Vagina (tissue), 2 donors: ENCODE measurements at regions not wholly inside any gene's neighbourhood (a gene's known extent, or its start where the extent isn't known, plus 50 kb on each side); places are given as distances from the start of the nearest gene placed in this dataset.

ENCODE experiments used
- DNase-seq, 2 donors: peaks; one replicate each; pipeline ENCODE4 v3.0.0-alpha.2; 2017; ENCODE audit errors: extremely low spot score in 2 of 2
- H3K27ac ChIP-seq: fragments of 200-600 bp; sonication (generic); one replicate; pipeline ENCODE4 v1.5.1; 2019
- H3K27me3 ChIP-seq: fragments of 200-600 bp; sonication (generic); one replicate; pipeline ENCODE4 v1.5.1; 2019
- H3K36me3 ChIP-seq, 2 donors: fragments of 200-600 bp; sonication (generic); one replicate each; pipeline ENCODE4 v1.5.1; 2017 to 2019
- H3K4me1 ChIP-seq: fragments of 200-600 bp; sonication (generic); one replicate; pipeline ENCODE4 v1.5.1; 2019
- H3K4me3 ChIP-seq, 2 donors: fragments of 200-600 bp; sonication (generic); 1 replicate in 1 of 2; 2 replicates in 1 of 2; pipeline ENCODE4 v1.5.1; 2016 to 2019
- H3K9me3 ChIP-seq: fragments of 200-600 bp; sonication (generic); one replicate; pipeline ENCODE4 v1.5.1; 2019
- POLR2A ChIP-seq, 2 donors: fragments of 450-650 bp; IDR thresholded peaks; one replicate each; pipeline ENCODE4 v1.6.1; 2017; ENCODE audit warnings: antibody characterized with exemption in 2 of 2, mild to moderate bottlenecking in 2 of 2, moderate library complexity in 2 of 2
- POLR2AphosphoS5 ChIP-seq, 2 donors: sonication (generic); formaldehyde crosslinking; IDR thresholded peaks; one replicate each; pipeline ENCODE4 v1.9.0; 2017; ENCODE audit warnings: antibody characterized with exemption in 2 of 2, mild to moderate bottlenecking in 2 of 2, low read depth in 1 of 2; ENCODE audit not compliant: insufficient read depth in 1 of 2
- intact Hi-C: fragments of 100-400 bp; cut with DNase I; formaldehyde crosslinking; loops from one replicate; pipeline ENCODE4 v1.15.1; 2023
- TF ChIP-seq, protein P1 (sequence below), 3 experiments: fragments of 450-650 bp in 2 of 3; fragments of 200-600 bp in 1 of 3; sonication (generic) in 1 of 3; IDR thresholded peaks; one replicate each; pipeline ENCODE4 v1.5.1; 2017 to 2019; ENCODE audit warnings: antibody characterized with exemption in 3 of 3, mild to moderate bottlenecking in 2 of 3, moderate library complexity in 2 of 3

DNA sequence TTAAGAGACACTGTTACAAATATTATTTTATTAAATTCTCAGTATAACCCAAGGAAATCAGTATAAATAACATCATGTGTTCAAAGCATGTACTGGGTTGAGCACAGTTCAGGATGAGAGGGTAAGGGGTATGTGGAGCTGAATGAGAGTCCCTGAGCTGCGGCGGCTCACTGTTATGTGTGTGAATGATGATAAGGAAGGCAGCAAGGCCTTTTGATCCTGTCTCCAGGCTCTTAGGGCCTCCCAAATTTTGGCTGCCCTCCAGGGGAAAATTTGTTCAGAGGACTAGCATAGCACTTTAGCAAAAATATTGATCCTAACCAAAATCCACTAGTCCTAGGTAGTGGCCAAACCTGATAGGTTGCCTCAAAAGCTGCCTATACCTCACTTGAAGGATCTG is 86.1 kb upstream of the SPON1 start:
- H3K27me3 ChIP-seq, result no peaks in the 10 kb centered on the region
- TF ChIP-seq, protein P1, sequence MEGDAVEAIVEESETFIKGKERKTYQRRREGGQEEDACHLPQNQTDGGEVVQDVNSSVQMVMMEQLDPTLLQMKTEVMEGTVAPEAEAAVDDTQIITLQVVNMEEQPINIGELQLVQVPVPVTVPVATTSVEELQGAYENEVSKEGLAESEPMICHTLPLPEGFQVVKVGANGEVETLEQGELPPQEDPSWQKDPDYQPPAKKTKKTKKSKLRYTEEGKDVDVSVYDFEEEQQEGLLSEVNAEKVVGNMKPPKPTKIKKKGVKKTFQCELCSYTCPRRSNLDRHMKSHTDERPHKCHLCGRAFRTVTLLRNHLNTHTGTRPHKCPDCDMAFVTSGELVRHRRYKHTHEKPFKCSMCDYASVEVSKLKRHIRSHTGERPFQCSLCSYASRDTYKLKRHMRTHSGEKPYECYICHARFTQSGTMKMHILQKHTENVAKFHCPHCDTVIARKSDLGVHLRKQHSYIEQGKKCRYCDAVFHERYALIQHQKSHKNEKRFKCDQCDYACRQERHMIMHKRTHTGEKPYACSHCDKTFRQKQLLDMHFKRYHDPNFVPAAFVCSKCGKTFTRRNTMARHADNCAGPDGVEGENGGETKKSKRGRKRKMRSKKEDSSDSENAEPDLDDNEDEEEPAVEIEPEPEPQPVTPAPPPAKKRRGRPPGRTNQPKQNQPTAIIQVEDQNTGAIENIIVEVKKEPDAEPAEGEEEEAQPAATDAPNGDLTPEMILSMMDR (IDR thresholded peaks at IDR 0.05), result no peak
- TF ChIP-seq POLR2AphosphoS5 (IDR thresholded peaks at IDR 0.05; ENCODE audit: insufficient read depth in 1 of 2, low read depth in 1 of 2) (no peak), POLR2A (IDR thresholded peaks at IDR 0.05) (no peak)
- peaks cover 20% of the 10 kb centered on the region for H3K4me1 ChIP-seq
- H3K36me3 ChIP-seq, result no peaks in the 10 kb centered on the region
- DNase-seq, result peak in 1 of 2 donors; percentile 27
- no peak overlapping the region for H3K4me3 ChIP-seq
- H3K9me3 ChIP-seq, result no peaks in the 10 kb centered on the region
- no peak overlapping the region for H3K27ac ChIP-seq
- intact Hi-C loops, result no loop called here

GRCh38 chr11:13878077-13878476 is 84.4 kb upstream of the SPON1 start:
- no peak for DNase-seq
- H3K9me3 ChIP-seq, result no peaks in the 10 kb centered on the region
- no peaks in the 10 kb centered on the region for H3K27me3 ChIP-seq
- no peaks in the 10 kb centered on the region for H3K36me3 ChIP-seq
- no peak overlapping the region for H3K27ac ChIP-seq
- peaks cover 11% of the 10 kb centered on the region for H3K4me1 ChIP-seq
- no peak overlapping the region for H3K4me3 ChIP-seq
- intact Hi-C loops, result no loop called here
- TF ChIP-seq, protein P1 (IDR thresholded peaks at IDR 0.05), result no peak
- TF ChIP-seq POLR2A (IDR thresholded peaks at IDR 0.05) (no peak), POLR2AphosphoS5 (IDR thresholded peaks at IDR 0.05; ENCODE audit: insufficient read depth in 1 of 2, low read depth in 1 of 2) (no peak)

DNA sequence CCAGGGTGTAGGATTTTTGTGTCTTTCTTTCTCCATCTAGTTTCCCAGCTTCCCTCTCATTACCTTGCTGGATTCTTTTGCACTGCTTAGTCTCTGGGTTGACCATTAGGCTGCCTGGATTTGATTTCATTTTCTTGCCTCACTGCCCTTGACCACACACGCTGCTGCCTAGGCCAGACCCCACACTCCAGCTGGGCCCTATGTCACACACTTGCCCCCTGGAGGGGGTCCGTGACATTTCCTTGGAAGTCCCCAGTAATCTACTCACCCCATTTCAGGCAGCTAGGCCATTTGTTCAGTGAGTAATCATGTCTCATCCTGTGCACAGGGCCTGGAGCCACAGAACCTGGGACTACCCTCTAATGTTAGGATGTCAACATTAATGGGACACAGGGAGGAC is 81.9 kb upstream of the SPON1 start:
- no peak overlapping the region for H3K4me3 ChIP-seq

DNA sequence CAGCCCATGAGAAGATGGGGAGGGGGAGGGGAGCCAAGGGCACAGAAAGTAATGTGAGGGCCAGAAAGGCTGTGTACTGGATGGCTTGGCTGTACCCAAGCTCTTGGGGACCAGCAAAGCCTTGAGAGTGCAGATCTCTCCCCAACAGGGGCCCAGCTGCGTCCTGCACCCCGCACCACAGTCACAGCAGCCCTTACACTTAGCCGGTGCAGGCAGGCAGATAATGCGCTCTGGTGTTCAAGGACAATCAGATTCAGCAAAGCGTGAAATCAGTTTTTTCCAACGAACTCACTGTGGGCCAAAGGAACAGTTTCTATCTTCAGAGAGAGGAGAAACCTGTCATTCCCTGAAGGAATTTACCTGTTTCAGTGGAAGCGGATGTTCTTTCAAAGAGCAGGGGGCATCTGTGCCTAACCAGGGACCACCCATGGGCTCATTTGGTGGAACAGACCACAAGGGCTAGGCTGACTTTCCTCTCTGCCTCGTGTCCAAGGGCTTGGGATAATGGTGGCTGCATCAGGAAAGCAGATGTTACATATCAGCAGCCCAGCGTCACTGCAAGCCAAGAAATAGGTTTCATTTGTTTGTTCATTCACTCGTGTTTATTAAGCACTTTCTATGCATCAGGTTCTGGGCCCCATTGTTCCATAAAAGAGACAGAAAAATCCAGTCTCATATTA is 81.2 kb upstream of the SPON1 start:
- Histone ChIP-seq H3K27ac (no peak overlapping the region), H3K4me3 (no peak overlapping the region), H3K36me3 (no peaks in the 10 kb centered on the region), H3K4me1 (no peaks in the 10 kb centered on the region), H3K27me3 (no peaks in the 10 kb centered on the region), H3K9me3 (no peaks in the 10 kb centered on the region)
- peak in 1 of 2 donors; percentile 72 for DNase-seq
- intact Hi-C loops, result no loop called here
- no peak for TF ChIP-seq POLR2A (IDR thresholded peaks at IDR 0.05)
- no peak for TF ChIP-seq POLR2AphosphoS5 (IDR thresholded peaks at IDR 0.05; ENCODE audit: insufficient read depth in 1 of 2, low read depth in 1 of 2)
- TF ChIP-seq, protein P1 (IDR thresholded peaks at IDR 0.05), result no peak

More for the DNA sequence above, 81.9 kb upstream of the SPON1 start:
- H3K9me3 ChIP-seq, result no peaks in the 10 kb centered on the region
- no peaks in the 10 kb centered on the region for H3K27me3 ChIP-seq
- TF ChIP-seq POLR2A (IDR thresholded peaks at IDR 0.05), result no peak
- TF ChIP-seq, protein P1 (IDR thresholded peaks at IDR 0.05), result no peak
- TF ChIP-seq POLR2AphosphoS5 (IDR thresholded peaks at IDR 0.05; ENCODE audit: insufficient read depth in 1 of 2, low read depth in 1 of 2), result no peak
- no peaks in the 10 kb centered on the region for H3K36me3 ChIP-seq
- intact Hi-C loops, result no loop called here
- peak in 1 of 2 donors; percentile 54 for DNase-seq
- no peak overlapping the region for H3K27ac ChIP-seq
- H3K4me1 ChIP-seq, result no peaks in the 10 kb centered on the region

DNA sequence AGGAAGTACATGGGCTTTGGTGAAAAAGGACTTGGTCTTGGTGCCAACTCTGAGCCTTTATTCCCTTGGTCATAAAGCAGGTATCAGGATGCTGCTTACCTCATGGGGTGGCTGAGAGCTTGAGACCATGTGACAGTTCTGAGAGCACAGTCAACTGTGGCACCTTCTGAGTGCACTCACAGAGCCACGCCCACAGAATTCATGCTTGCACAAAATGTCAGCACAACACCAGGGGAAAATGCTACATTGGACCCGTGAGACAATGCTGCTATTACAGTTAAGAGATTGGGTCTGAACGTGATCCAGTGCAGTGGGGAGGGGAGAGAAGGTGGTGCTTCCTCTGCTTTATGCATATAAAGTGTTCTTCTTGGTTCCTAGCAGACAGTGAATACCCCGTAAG is 79.5 kb upstream of the SPON1 start:
- H3K4me1 ChIP-seq, result no peaks in the 10 kb centered on the region
- no peaks in the 10 kb centered on the region for H3K27me3 ChIP-seq
- intact Hi-C loops, result no loop called here
- no peak overlapping the region for H3K4me3 ChIP-seq
- DNase-seq, result no peak
- H3K36me3 ChIP-seq, result no peaks in the 10 kb centered on the region
- TF ChIP-seq POLR2AphosphoS5 (IDR thresholded peaks at IDR 0.05; ENCODE audit: insufficient read depth in 1 of 2, low read depth in 1 of 2), result no peak
- TF ChIP-seq, protein P1 (IDR thresholded peaks at IDR 0.05), result no peak
- H3K9me3 ChIP-seq, result no peaks in the 10 kb centered on the region
- no peak overlapping the region for H3K27ac ChIP-seq
